IMR-90 (cell line): ENCODE measurements at regions not wholly inside any gene's neighbourhood (a gene's known extent, or its start where the extent isn't known, plus 50 kb on each side); places are given as distances from the start of the nearest gene placed in this dataset.

Source experiments
- ATAC-seq: fragments of 200-7000 bp; cut with Tn5 transposase; 2 replicates; pipeline ENCODE4 v1.9.1; 2020; ENCODE audit warnings: low read depth, mild to moderate bottlenecking, moderate library complexity
- BruUV-seq: library from RNA; stranded (reverse); fragments of 400-500 nt; replicated peaks from 2 replicates; lab custom pipeline; 2021; lab: Mats Ljungman, UMichigan
- CTCF ChIA-PET: fragments of 300-600 bp; formaldehyde crosslinking; extraction: SDS; loops from one replicate; lab custom pipeline; 2021; ENCODE audit warnings: antibody characterized with exemption; lab: Yijun Ruan, JAX
- POLR2A ChIA-PET: fragments of 300-600 bp; sonication (Branson Sonifier 250); formaldehyde crosslinking; loops from one replicate; lab custom pipeline; 2022; ENCODE audit warnings: antibody characterized with exemption; ENCODE audit not compliant: unreplicated experiment; lab: Charles Lee
- DNase-seq: peaks from one replicate; pipeline ENCODE4 v3.0.0; 2013
- H2AFZ ChIP-seq: replicated peaks from 2 replicates; pipeline ENCODE3; 2013; ENCODE audit warnings: low read length, mild to moderate bottlenecking; ENCODE audit not compliant: poor library complexity
- H2AK5ac ChIP-seq: 2 replicates; pipeline ENCODE4 v1.6.1; 2013; ENCODE audit warnings: low read depth, low read length, inconsistent platforms
- H2AK9ac ChIP-seq: replicated peaks from 2 replicates; pipeline ENCODE3; 2013; ENCODE audit warnings: mild to moderate bottlenecking, low read depth, low read length, moderate library complexity; ENCODE audit not compliant: poor library complexity
- H2BK120ac ChIP-seq: 2 replicates; pipeline ENCODE4 v1.6.1; 2013; ENCODE audit warnings: low read depth, low read length, inconsistent platforms
- H2BK15ac ChIP-seq: 3 replicates; pipeline ENCODE4 v1.6.1; 2013; ENCODE audit warnings: low read depth, low read length, inconsistent platforms
- H2BK20ac ChIP-seq: 2 replicates; pipeline ENCODE4 v1.6.1; 2013; ENCODE audit warnings: low read depth, mild to moderate bottlenecking, inconsistent platforms, low read length, moderate library complexity
- H2BK5ac ChIP-seq: 2 replicates; pipeline ENCODE4 v1.6.1; 2013; ENCODE audit warnings: mild to moderate bottlenecking, low read depth, low read length, inconsistent platforms; ENCODE audit not compliant: poor library complexity, severe bottlenecking
- H3K14ac ChIP-seq: replicated peaks from 2 replicates; pipeline ENCODE4 v1.6.1; 2013; ENCODE audit warnings: low read depth, low read length, inconsistent platforms
- H3K18ac ChIP-seq: 2 replicates; pipeline ENCODE4 v1.6.1; 2013; ENCODE audit warnings: low read depth, low read length, control low read depth
- H3K23ac ChIP-seq: 2 replicates; pipeline ENCODE4 v1.6.1; 2013; ENCODE audit warnings: low read depth, low read length, inconsistent platforms
- H3K27ac ChIP-seq: 2 replicates; pipeline ENCODE4 v1.5.1; 2013; ENCODE audit warnings: mild to moderate bottlenecking, control low read depth, low read length; ENCODE audit not compliant: insufficient read depth
- H3K27me3 ChIP-seq: 2 replicates; pipeline ENCODE4 v1.6.1; 2013; ENCODE audit warnings: low read length; ENCODE audit not compliant: control insufficient read depth, insufficient read depth
- H3K36me3 ChIP-seq: 2 replicates; pipeline ENCODE4 v1.6.1; 2013; ENCODE audit warnings: low read length, mixed read lengths; ENCODE audit not compliant: control insufficient read depth, insufficient read depth
- H3K4ac ChIP-seq: 2 replicates; pipeline ENCODE4 v1.6.1; 2013; ENCODE audit warnings: low read depth, low read length, inconsistent platforms
- H3K4me1 ChIP-seq: 2 replicates; pipeline ENCODE4 v1.6.1; 2013; ENCODE audit warnings: low read length, mixed read lengths; ENCODE audit not compliant: control insufficient read depth, insufficient read depth
- H3K4me2 ChIP-seq: 2 replicates; pipeline ENCODE4 v1.6.1; 2013; ENCODE audit warnings: low read depth, mild to moderate bottlenecking, control low read depth, low read length, moderate library complexity
- H3K4me3 ChIP-seq: 2 replicates; pipeline ENCODE4 v1.5.1; 2013; ENCODE audit warnings: low read depth, mild to moderate bottlenecking, control low read depth, low read length, moderate library complexity; ENCODE audit not compliant: insufficient read depth
- H3K56ac ChIP-seq: 2 replicates; pipeline ENCODE4 v1.6.1; 2013; ENCODE audit warnings: low read length, inconsistent platforms; ENCODE audit not compliant: insufficient read depth; ENCODE audit errors: extremely low read depth
- H3K79me1 ChIP-seq, 2 experiments: 2 replicates each; pipeline ENCODE4 v1.6.1; 2013; ENCODE audit warnings: low read length in 2 of 2, inconsistent platforms in 1 of 2, low read depth in 1 of 2
- H3K9ac ChIP-seq: 2 replicates; pipeline ENCODE4 v1.6.1; 2013; ENCODE audit warnings: low read depth, low read length, control low read depth
- H3K9me1 ChIP-seq: 2 replicates; pipeline ENCODE4 v1.6.1; 2013; ENCODE audit warnings: low read length, inconsistent platforms; ENCODE audit not compliant: insufficient read depth
- H3K9me3 ChIP-seq: 2 replicates; pipeline ENCODE4 v1.6.1; 2013; ENCODE audit warnings: low read length; ENCODE audit not compliant: control insufficient read depth, insufficient read depth
- H4K20me1 ChIP-seq: 2 replicates; pipeline ENCODE4 v1.6.1; 2013; ENCODE audit warnings: low read length, inconsistent platforms; ENCODE audit not compliant: insufficient read depth
- H4K5ac ChIP-seq: 2 replicates; pipeline ENCODE4 v1.6.1; 2013; ENCODE audit warnings: mild to moderate bottlenecking, low read depth, low read length, control low read depth
- H4K8ac ChIP-seq, 2 experiments: 2 replicates each; pipeline ENCODE4 v1.6.1; 2013; ENCODE audit warnings: low read depth in 2 of 2, low read length in 2 of 2, control low read depth in 1 of 2, inconsistent platforms in 1 of 2
- H4K91ac ChIP-seq: 2 replicates; pipeline ENCODE4 v1.6.1; 2013; ENCODE audit warnings: low read depth, low read length, inconsistent platforms; ENCODE audit not compliant: insufficient read depth
- BHLHE40 ChIP-seq: fragments of 150-350 bp; IDR thresholded peaks from 2 replicates; pipeline ENCODE4 v1.6.1; 2016; ENCODE audit warnings: mild to moderate bottlenecking, low read depth, low read length
- CEBPB ChIP-seq: IDR thresholded peaks from 2 replicates; pipeline ENCODE4 v1.6.1; 2012; ENCODE audit warnings: low read depth, low read length, improper control_type of control experiment
- CHD1 ChIP-seq: IDR thresholded peaks from 2 replicates; pipeline ENCODE4 v1.6.1; 2012; ENCODE audit warnings: low read depth, low read length, improper control_type of control experiment
- CTCF ChIP-seq: conservative IDR thresholded peaks from 2 replicates; pipeline ENCODE4 v1.5.1; 2012; ENCODE audit warnings: mild to moderate bottlenecking, low read depth, low read length, improper control_type of control experiment
- ELK1 ChIP-seq: fragments of 150-350 bp; IDR thresholded peaks from 2 replicates; pipeline ENCODE4 v1.6.1; 2016; ENCODE audit warnings: low read depth, mild to moderate bottlenecking, low read length, moderate library complexity, borderline replicate concordance
- MAFK ChIP-seq: IDR thresholded peaks from 2 replicates; pipeline ENCODE4 v1.6.1; 2012; ENCODE audit warnings: low read depth, low read length, improper control_type of control experiment
- MAZ ChIP-seq: IDR thresholded peaks from 2 replicates; pipeline ENCODE4 v1.6.1; 2012; ENCODE audit warnings: low read depth, mild to moderate bottlenecking, low read length, improper control_type of control experiment, moderate library complexity, borderline replicate concordance
- NFE2L2 ChIP-seq: fragments of 150-350 bp; IDR thresholded peaks from 2 replicates; pipeline ENCODE4 v1.6.1; 2016; ENCODE audit warnings: low read depth, mild to moderate bottlenecking, low read length
- POLR2A ChIP-seq: IDR thresholded peaks from 2 replicates; pipeline ENCODE4 v1.6.1; 2012; ENCODE audit warnings: mild to moderate bottlenecking, low read depth, low read length
- RAD21 ChIP-seq: IDR thresholded peaks from 2 replicates; pipeline ENCODE4 v1.6.1; 2012; ENCODE audit warnings: low read length, improper control_type of control experiment
- RCOR1 ChIP-seq: IDR thresholded peaks from 2 replicates; pipeline ENCODE4 v1.6.1; 2012; ENCODE audit warnings: mild to moderate bottlenecking, low read length, improper control_type of control experiment; ENCODE audit not compliant: insufficient replicate concordance
- RFX5 ChIP-seq: IDR thresholded peaks from 2 replicates; pipeline ENCODE4 v1.8.0; 2012; ENCODE audit warnings: low read depth, mild to moderate bottlenecking, low read length, moderate library complexity
- SMC3 ChIP-seq: fragments of 150-350 bp; IDR thresholded peaks from 2 replicates; pipeline ENCODE4 v1.6.1; 2016; ENCODE audit warnings: low read depth, mild to moderate bottlenecking, antibody characterized with exemption, low read length, moderate library complexity
- USF2 ChIP-seq: fragments of 150-350 bp; IDR thresholded peaks from 2 replicates; pipeline ENCODE4 v1.6.1; 2017; ENCODE audit warnings: mild to moderate bottlenecking, antibody characterized with exemption, low read length, low read depth
- WGBS, 2 experiments: methylation state at CpG; one replicate each; pipeline versions ENCODE4 v1.1.5 to v1.1.7; 2013; ENCODE audit warnings: missing lambda C conversion rate in 2 of 2; ENCODE audit not compliant: insufficient read length in 1 of 2; ENCODE audit errors: extremely low coverage in 2 of 2; 5-methylcytosine and 5-hydroxymethylcytosine counted together
- dilution Hi-C: fragments of 300-500 bp; cut with HindIII; formaldehyde crosslinking; loops from one replicate; pipeline ENCODE4 v1.14.3; 2018; ENCODE audit warnings: low sequenced_read_pairs; ENCODE audit not compliant: unreplicated experiment
- in situ Hi-C: fragments of 300-500 bp; cut with MboI; formaldehyde crosslinking; loops from 3 replicates; pipeline ENCODE4 v1.14.3; 2019; ENCODE audit warnings: low sequenced_read_pairs, inconsistent platforms, mixed read lengths
- intact Hi-C: fragments of 100-400 bp; cut with micrococcal nuclease; formaldehyde crosslinking; loops from 2 replicates; pipeline ENCODE4 v1.10.0; 2022

GRCh38 chr18:52046842-52047241 lies 293.2 kb upstream of the DCC start:
- Histone ChIP-seq H3K14ac (no peak overlapping the region), H3K4me3 (no peak overlapping the region), H2BK20ac (no peak overlapping the region), H3K18ac (no peak overlapping the region), H3K23ac (no peak overlapping the region), H3K4ac (no peak overlapping the region), H2AFZ (no peak overlapping the region), H3K4me2 (no peak overlapping the region), H3K4me1 (no peaks in the 10 kb centered on the region), H2AK9ac (no peak overlapping the region), H2AK5ac (no peak overlapping the region), H4K5ac (no peak overlapping the region), H3K9me3 (peaks cover 4% of the 10 kb centered on the region), H4K8ac (no peak overlapping the region), H2BK120ac (no peak overlapping the region), H3K9ac (no peak overlapping the region), H4K91ac (no peak overlapping the region), H3K27ac (no peak overlapping the region), H2BK15ac (no peak overlapping the region), H4K20me1 (no peaks in the 10 kb centered on the region), H3K9me1 (no peaks in the 10 kb centered on the region), H3K36me3 (no peaks in the 10 kb centered on the region), H3K27me3 (no peaks in the 10 kb centered on the region), H2BK5ac (no peak overlapping the region), H3K56ac (no peak overlapping the region), H3K79me1 (no peaks in the 10 kb centered on the region)
- CTCF ChIA-PET, result no interaction called here
- POLR2A ChIA-PET, result no interaction called here
- BruUV-seq, result no TSS peak
- 33% methylated on average over 3 of the region's 4 CpGs; no CpG with 5 or more reads in 1 of the 2 experiments for WGBS, 2 experiments
- intact Hi-C loops (loop anchor here (10.0 kb wide), 1 partner anchor 58 kb away; no protein-coding TSS in a partner anchor), dilution Hi-C loops (no loop called here), in situ Hi-C loops (no loop called here)
- no peak for ATAC-seq
- no peak for DNase-seq
- TF ChIP-seq RFX5, result no peak
- TF ChIP-seq NFE2L2, result no peak
- TF ChIP-seq USF2, result no peak
- TF ChIP-seq SMC3, result no peak
- TF ChIP-seq CHD1, result no peak
- no peak for TF ChIP-seq RCOR1
- TF ChIP-seq CEBPB, result no peak
- no peak for TF ChIP-seq MAFK
- TF ChIP-seq POLR2A, result no peak
- TF ChIP-seq CTCF, result no peak
- TF ChIP-seq ELK1, result no peak
- TF ChIP-seq BHLHE40, result no peak
- TF ChIP-seq MAZ, result no peak
- TF ChIP-seq RAD21, result no peak
